ENCODE measurements at regions not wholly inside any gene's neighbourhood (a gene's known extent, or its start where the extent isn't known, plus 50 kb on each side); places are given as distances from the start of the nearest gene placed in this dataset.

DNA sequence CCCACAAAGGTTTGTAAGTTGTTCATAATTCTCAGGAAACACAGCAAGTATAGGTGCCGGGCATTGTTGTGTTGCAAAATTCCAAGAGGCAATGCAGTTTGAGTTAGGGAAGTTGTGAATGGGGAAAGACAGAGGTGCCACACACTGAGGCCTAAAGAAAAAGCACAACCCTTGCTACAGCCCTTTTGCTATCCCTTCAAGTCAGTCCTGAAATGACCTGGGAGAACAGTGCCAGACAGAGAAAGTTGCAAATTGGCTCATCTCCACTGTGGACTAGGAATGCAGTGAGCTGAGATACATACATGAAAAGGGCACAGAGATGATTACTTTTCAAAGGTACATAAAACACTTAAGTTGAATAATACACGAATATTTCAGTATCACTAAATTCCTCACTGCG is 213.3 kb upstream of the TMTC1 start:
- H3K4me3 ChIP-seq = no peak overlapping the region
- DNase-seq = no peak
- no peak for ATAC-seq
- in situ Hi-C loops (cut with MboI; ENCODE audit: low sequenced_read_pairs in 4 of 4) (no loop called here), intact Hi-C loops (cut with DNase I; ENCODE audit: low total_unique reads) (no loop called here)
- no peaks in the 10 kb centered on the region for H3K27me3 ChIP-seq
- H3K9me3 ChIP-seq = no peaks in the 10 kb centered on the region
- no peak for TF ChIP-seq POLR2A (IDR thresholded peaks at IDR 0.05)
- TF ChIP-seq, protein P1, sequence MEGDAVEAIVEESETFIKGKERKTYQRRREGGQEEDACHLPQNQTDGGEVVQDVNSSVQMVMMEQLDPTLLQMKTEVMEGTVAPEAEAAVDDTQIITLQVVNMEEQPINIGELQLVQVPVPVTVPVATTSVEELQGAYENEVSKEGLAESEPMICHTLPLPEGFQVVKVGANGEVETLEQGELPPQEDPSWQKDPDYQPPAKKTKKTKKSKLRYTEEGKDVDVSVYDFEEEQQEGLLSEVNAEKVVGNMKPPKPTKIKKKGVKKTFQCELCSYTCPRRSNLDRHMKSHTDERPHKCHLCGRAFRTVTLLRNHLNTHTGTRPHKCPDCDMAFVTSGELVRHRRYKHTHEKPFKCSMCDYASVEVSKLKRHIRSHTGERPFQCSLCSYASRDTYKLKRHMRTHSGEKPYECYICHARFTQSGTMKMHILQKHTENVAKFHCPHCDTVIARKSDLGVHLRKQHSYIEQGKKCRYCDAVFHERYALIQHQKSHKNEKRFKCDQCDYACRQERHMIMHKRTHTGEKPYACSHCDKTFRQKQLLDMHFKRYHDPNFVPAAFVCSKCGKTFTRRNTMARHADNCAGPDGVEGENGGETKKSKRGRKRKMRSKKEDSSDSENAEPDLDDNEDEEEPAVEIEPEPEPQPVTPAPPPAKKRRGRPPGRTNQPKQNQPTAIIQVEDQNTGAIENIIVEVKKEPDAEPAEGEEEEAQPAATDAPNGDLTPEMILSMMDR (IDR thresholded peaks at IDR 0.05 in 4 of 5, conservative IDR thresholded peaks at IDR 0.05 in 1 of 5) = no peak
- no peaks in the 10 kb centered on the region for H3K4me1 ChIP-seq
- no peak overlapping the region for H3K27ac ChIP-seq
- no peaks in the 10 kb centered on the region for H3K36me3 ChIP-seq

DNA sequence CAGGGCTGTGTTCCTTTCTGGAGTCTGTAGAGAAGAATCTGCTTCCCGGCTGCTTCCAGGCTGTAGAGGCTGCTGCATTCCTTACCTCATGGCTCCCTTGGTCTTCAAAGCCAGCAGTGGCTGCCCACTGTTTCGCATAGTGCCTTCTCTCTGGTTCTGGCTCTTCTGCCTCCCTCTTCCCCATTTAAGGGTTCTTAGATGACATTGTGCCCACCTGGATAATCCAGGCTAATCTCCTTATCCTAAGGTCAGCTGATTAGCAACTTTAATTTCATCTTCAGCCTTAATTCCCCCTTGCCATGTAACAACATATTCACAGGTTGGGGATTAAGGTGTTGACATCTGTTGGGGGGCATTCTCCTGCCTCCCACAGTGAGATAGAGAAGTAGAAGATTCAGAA is 208.6 kb upstream of the TMTC1 start:
- H3K27ac ChIP-seq = no peak overlapping the region
- no peaks in the 10 kb centered on the region for H3K36me3 ChIP-seq
- ATAC-seq (no peak), DNase-seq (no peak)
- in situ Hi-C loops (cut with MboI; ENCODE audit: low sequenced_read_pairs in 4 of 4) = no loop called here
- H3K27me3 ChIP-seq = no peaks in the 10 kb centered on the region
- no peaks in the 10 kb centered on the region for H3K9me3 ChIP-seq
- intact Hi-C loops (cut with DNase I; ENCODE audit: low total_unique reads) = no loop called here
- TF ChIP-seq, protein P1 (IDR thresholded peaks at IDR 0.05 in 4 of 5, conservative IDR thresholded peaks at IDR 0.05 in 1 of 5) = no peak
- TF ChIP-seq POLR2A (IDR thresholded peaks at IDR 0.05) = no peak
- no peaks in the 10 kb centered on the region for H3K4me1 ChIP-seq
- no peak overlapping the region for H3K4me3 ChIP-seq

DNA sequence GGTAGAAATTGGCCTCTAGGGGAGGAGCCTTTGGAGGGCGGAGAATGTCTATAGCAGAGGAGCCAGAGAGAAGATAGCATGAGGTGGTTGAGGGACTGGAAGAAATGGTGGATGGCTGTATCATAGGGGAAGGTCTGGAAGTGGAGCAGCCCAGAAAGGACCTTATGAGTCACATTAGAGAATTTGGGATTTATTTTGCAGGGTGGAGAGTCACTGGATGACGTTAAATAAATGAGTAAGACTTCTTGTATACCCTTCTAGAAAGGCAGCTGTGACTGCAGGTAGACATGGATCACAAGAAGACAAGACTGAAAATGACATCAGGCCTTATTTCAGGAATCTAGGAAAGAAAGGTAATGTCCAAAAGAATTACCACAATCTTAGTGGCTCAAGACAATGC is 208.2 kb upstream of the TMTC1 start:
- H3K4me1 ChIP-seq = no peaks in the 10 kb centered on the region
- H3K9me3 ChIP-seq = no peaks in the 10 kb centered on the region
- DNase-seq (no peak), ATAC-seq (no peak)
- H3K36me3 ChIP-seq = no peaks in the 10 kb centered on the region
- TF ChIP-seq, protein P1 (IDR thresholded peaks at IDR 0.05 in 4 of 5, conservative IDR thresholded peaks at IDR 0.05 in 1 of 5) = no peak
- TF ChIP-seq POLR2A (IDR thresholded peaks at IDR 0.05) = no peak
- H3K4me3 ChIP-seq = no peak overlapping the region
- in situ Hi-C loops (cut with MboI; ENCODE audit: low sequenced_read_pairs in 4 of 4) = no loop called here
- intact Hi-C loops (cut with DNase I; ENCODE audit: low total_unique reads) = no loop called here
- no peak overlapping the region for H3K27ac ChIP-seq
- no peaks in the 10 kb centered on the region for H3K27me3 ChIP-seq

DNA sequence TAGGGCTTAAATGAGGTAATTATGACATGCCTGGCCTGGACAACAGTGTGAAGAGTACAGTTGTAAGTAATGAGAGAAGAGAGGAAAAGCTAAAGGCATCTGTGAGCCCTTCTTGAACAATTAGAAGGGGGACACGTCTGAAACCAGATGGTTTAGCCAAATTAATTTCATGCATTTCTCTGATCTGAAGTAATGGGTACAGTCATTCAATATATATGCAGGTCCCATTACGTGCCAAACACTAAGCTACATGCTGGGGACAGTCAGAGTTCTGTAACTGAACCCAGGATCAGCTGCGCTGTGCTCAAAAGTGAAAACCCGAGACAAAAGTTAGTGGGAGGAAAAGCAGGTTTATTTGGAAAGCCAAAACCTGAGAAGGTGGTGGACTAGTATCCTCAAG is 207.2 kb upstream of the TMTC1 start:
- ATAC-seq (no peak), DNase-seq (no peak)
- Histone ChIP-seq H3K27ac (no peak overlapping the region), H3K36me3 (no peaks in the 10 kb centered on the region), H3K27me3 (no peaks in the 10 kb centered on the region), H3K4me3 (no peak overlapping the region), H3K9me3 (no peaks in the 10 kb centered on the region), H3K4me1 (no peaks in the 10 kb centered on the region)
- intact Hi-C loops (cut with DNase I; ENCODE audit: low total_unique reads) = no loop called here
- in situ Hi-C loops (cut with MboI; ENCODE audit: low sequenced_read_pairs in 4 of 4) = no loop called here
- TF ChIP-seq, protein P1 (IDR thresholded peaks at IDR 0.05 in 4 of 5, conservative IDR thresholded peaks at IDR 0.05 in 1 of 5) = no peak
- no peak for TF ChIP-seq POLR2A (IDR thresholded peaks at IDR 0.05)

DNA sequence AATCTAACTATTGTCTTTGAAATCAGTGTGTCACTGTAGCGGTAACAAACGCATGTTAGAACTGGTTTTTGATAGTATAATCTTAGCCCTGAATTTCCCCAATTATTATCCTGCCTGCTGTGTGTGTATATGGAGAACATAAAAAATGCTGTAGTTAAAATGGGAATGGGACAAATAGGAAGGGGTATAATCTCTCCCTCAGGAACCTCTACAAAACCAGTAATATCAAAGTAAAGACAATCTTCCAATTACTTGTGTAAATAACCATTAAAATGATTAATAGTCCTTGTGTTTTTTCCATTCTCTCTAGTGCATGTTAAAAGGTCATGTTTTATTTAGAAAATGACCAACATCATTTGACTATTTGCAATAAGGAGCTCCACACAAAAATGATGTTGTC is 200.1 kb upstream of the TMTC1 start:
- Histone ChIP-seq H3K4me3 (no peak overlapping the region), H3K4me1 (no peaks in the 10 kb centered on the region), H3K9me3 (no peaks in the 10 kb centered on the region), H3K27ac (no peak overlapping the region), H3K36me3 (no peaks in the 10 kb centered on the region), H3K27me3 (no peaks in the 10 kb centered on the region)
- ATAC-seq (no peak), DNase-seq (no peak)
- in situ Hi-C loops (cut with MboI; ENCODE audit: low sequenced_read_pairs in 4 of 4) = no loop called here
- no peak for TF ChIP-seq POLR2A (IDR thresholded peaks at IDR 0.05)
- TF ChIP-seq, protein P1 (IDR thresholded peaks at IDR 0.05 in 4 of 5, conservative IDR thresholded peaks at IDR 0.05 in 1 of 5) = no peak
- intact Hi-C loops (cut with DNase I; ENCODE audit: low total_unique reads) = no loop called here
